HG03196 (cell line): ENCODE measurements at regions not wholly inside any gene's neighbourhood (a gene's known extent, or its start where the extent isn't known, plus 50 kb on each side); places are given as distances from the start of the nearest gene placed in this dataset.
"Not testable (repeated sequence)": the region's sequence is repeated elsewhere in the genome, so short reads cannot be mapped to it uniquely, and the experiment has no call there.

Experiments used
- ATAC-seq: cut with Tn5 transposase; IDR thresholded peaks from one replicate; pipeline ENCODE4 v1.9.1; 2021; ENCODE audit not compliant: unreplicated experiment

GRCh38 chr9:89854715-89855475, 250.1 kb downstream of the GADD45G start:
- ATAC-seq, result no peak

- not testable (repeated sequence) for ATAC-seq
Observed at GRCh38 chr9:89856296-89856695, 251.5 kb downstream of the GADD45G start.

- ATAC-seq, result not testable (repeated sequence)
Observed at GRCh38 chr9:89856950-89857349, 252.1 kb downstream of the GADD45G start.

GRCh38 chr9:89859842-89860241, 255.0 kb downstream of the GADD45G start:
- ATAC-seq, result not testable (repeated sequence)

DNA sequence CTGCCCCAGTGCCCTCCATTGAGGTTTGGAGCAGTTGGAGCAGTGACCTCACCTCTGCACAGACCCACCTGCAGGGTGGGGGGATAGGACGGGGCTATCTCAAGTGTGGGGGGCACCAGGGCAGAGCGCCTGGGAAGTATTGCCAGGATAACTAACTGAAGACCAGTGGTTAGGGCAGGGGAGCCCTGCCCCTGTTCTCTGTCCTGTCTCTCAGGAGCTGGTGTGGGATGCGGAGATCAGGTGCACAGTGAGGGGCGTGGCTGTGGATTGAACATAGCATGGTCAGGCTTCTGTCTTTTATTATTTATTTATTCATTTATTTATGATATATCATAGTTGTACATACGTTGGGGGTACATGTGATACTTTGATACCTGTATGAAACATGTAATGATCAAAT, 256.6 kb downstream of the GADD45G start:
- ATAC-seq, result not testable (repeated sequence)

GRCh38 chr9:89862316-89862715, 257.5 kb downstream of the GADD45G start:
- ATAC-seq, result no peak

- ATAC-seq, result no peak
Observed at GRCh38 chr9:89863141-89863540, 258.3 kb downstream of the GADD45G start.

- no peak for ATAC-seq
Observed at GRCh38 chr9:89863837-89864236, 259.0 kb downstream of the GADD45G start.

GRCh38 chr9:89864257-89864656, 259.4 kb downstream of the GADD45G start:
- ATAC-seq, result no peak

GRCh38 chr9:89864731-89865130, 259.9 kb downstream of the GADD45G start:
- no peak for ATAC-seq

DNA sequence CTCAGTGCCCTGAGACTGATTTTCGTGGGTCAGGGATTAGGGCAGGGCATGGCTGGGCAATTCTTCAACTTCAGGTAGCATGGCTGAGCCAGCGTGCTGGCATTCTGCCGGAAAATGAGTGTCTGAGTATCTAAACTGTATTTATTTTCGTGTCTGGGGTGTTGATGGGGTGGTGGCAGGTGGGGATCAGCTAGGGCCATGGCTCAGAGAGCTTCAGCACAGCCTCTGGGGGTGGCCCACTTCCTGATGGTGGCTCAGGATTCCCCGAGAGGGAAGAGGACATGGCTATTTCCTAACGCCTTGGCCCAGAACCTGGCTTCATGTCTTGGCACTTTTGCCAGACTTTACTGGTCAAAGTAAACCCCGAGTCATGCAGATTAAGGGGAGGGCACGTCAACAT, 260.5 kb downstream of the GADD45G start:
- ATAC-seq, result no peak

GRCh38 chr9:89865981-89866380, 261.2 kb downstream of the GADD45G start:
- ATAC-seq, result no peak

- ATAC-seq, result no peak
Observed at GRCh38 chr9:89866701-89867100, 261.9 kb downstream of the GADD45G start.

DNA sequence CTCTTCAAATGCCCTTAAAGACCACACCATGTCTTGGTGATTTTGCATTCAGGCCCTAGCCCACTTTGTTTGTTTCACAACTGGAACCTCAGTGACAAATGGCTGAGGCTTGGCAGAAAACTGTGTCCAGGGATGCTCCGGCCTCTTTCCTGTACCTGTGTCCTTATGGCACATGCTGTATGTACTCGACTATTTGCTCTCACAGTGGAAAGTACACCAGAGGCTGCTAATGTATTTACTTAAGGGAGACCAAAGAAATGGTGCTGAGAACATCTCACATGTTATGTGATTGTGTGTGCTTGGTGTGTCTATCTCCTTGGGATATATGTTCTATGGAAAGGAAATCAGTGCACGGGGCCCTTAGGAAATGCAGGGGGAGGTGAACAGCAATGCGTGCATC, 263.3 kb downstream of the GADD45G start:
- no peak for ATAC-seq

DNA sequence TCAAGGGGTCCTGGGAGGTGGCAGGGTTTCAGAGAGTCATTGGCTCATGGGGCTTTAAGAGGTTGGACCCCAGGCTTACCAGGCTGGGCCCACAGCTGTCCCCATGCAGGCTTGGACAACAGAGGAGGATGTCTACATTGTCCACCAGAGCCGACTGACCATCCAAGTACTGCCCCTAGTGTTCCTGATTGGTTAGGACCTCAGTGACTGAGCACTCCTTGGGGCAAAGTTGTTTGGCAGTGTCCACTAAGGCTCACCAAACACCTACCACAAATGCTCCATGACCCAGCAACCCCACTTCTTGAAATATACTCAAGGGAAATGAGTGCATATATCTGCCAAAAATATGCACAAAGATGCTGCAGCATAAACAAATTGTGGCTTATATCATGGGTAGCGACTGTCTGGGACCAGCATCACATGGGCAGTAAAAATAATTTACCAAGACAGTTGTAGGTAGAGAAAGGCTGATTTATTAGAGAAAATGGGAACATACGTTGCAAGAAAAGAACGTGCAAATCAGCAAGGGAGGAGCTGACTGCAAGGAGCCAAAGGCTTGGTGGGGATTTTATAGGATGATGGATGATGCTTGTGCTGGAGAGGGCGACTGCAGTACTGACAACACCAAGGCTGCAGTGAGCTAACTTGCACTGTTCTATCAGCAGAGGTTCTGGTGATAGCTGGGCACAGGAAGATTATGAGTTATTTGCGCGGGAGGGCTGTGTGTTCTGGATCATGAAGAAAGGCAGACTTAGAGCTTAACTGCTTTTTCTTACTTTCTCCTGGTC, 265.2 kb downstream of the GADD45G start:
- no peak for ATAC-seq

DNA sequence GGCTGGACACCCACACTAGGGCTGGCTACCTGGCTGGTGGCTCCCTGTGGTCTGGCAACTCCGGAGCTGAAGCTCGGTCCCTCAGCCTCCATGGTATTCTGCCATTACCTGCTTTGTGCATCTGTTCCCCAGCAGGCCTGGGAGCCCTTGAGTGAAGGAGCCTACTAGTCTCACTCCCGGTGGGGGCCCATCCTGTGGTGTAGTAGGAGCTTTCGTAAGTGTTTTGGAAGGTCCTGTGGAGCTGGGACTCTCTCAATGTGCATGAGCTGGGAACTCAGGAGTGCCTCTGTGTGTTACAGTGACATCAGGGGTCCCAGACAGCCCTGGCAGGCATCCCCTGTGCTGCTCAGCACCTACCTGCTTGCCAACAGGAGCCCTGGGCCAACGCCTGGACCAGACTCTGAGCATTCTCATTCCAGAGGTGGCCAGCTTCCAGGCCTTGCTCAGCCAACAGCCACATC, 267.1 kb downstream of the GADD45G start:
- no peak for ATAC-seq

- ATAC-seq, result no peak
Observed at GRCh38 chr9:89872426-89872912, 267.7 kb downstream of the GADD45G start.

- no peak for ATAC-seq
Observed at GRCh38 chr9:89872913-89873707, 268.3 kb downstream of the GADD45G start.

- no peak for ATAC-seq
Observed at GRCh38 chr9:89873801-89874200, 269.0 kb downstream of the GADD45G start.

GRCh38 chr9:89874351-89875321, 269.8 kb downstream of the GADD45G start:
- no peak for ATAC-seq
